HEK293T (cell line): ENCODE measurements at regions not wholly inside any gene's neighbourhood (a gene's known extent, or its start where the extent isn't known, plus 50 kb on each side); places are given as distances from the start of the nearest gene placed in this dataset.

ENCODE experiments used
- BHLHE40 ChIP-seq: fragments of 450-650 bp; IDR thresholded peaks from 2 replicates; pipeline ENCODE4 v1.6.1; 2016; ENCODE audit warnings: mild to moderate bottlenecking, moderate library complexity, borderline replicate concordance
- FOXA1 ChIP-seq: fragments of 450-650 bp; IDR thresholded peaks from 2 replicates; pipeline ENCODE4 v1.6.1; 2016; ENCODE audit warnings: mild to moderate bottlenecking
- HDGF ChIP-seq: fragments of 450-650 bp; IDR thresholded peaks from 2 replicates; pipeline ENCODE4 v1.6.1; 2017; ENCODE audit warnings: antibody characterized with exemption, borderline replicate concordance
- TARDBP ChIP-seq: fragments of 450-650 bp; IDR thresholded peaks from 2 replicates; pipeline ENCODE4 v1.6.1; 2016

DNA sequence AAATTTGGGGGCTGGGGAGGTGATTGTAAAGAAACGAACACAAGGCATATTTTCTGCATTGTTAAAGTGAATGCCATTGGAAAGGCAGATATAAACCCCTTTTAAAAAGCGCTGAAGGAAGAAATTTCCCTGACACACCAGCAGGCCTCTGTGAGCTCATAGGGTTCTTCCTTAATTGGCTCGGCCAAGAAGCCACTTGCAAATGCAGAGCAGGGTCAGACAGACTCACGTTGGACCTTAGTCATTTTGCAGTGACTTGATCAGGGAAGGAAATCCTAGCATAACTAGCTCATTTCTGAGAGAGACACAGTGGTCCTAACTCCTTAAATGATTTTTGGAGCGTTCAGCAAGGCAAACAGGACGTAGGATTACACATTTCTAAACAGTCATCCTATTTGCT lies 1461.4 kb downstream of the GATA3 start:
- TF ChIP-seq HDGF: no peak
- no peak for TF ChIP-seq BHLHE40
- TF ChIP-seq FOXA1: no peak
- no peak for TF ChIP-seq TARDBP
